Loucy (cell line): ENCODE measurements at regions not wholly inside any gene's neighbourhood (a gene's known extent, or its start where the extent isn't known, plus 50 kb on each side); places are given as distances from the start of the nearest gene placed in this dataset.

Experiments
- H2AFZ ChIP-seq: fragments of 200-600 bp; sonication (generic); 2 replicates; pipeline ENCODE4 v1.6.0; 2016; ENCODE audit warnings: antibody characterized with exemption, mild to moderate bottlenecking, low read length, moderate library complexity
- H3F3A ChIP-seq: fragments of 200-600 bp; 2 replicates; pipeline ENCODE4 v1.6.0; 2016; ENCODE audit warnings: antibody characterized with exemption, low read depth, mild to moderate bottlenecking
- H3K27me3 ChIP-seq: fragments of 200-600 bp; sonication (generic); 2 replicates; pipeline ENCODE4 v1.6.1; 2014; ENCODE audit warnings: low read length, mild to moderate bottlenecking; ENCODE audit not compliant: insufficient read depth, poor library complexity, severe bottlenecking
- H3K36me3 ChIP-seq: fragments of 200-600 bp; sonication (generic); 2 replicates; pipeline ENCODE4 v1.6.1; 2016; ENCODE audit warnings: low read length; ENCODE audit not compliant: insufficient read depth
- H3K4me1 ChIP-seq: fragments of 200-600 bp; sonication (generic); 2 replicates; pipeline ENCODE4 v1.5.1; 2014; ENCODE audit warnings: low read length, mild to moderate bottlenecking; ENCODE audit not compliant: insufficient read depth, poor library complexity, severe bottlenecking
- H3K4me2 ChIP-seq: fragments of 200-600 bp; sonication (generic); 2 replicates; pipeline ENCODE4 v1.6.0; 2014; ENCODE audit warnings: antibody characterized with exemption, low read length, low read depth, mild to moderate bottlenecking; ENCODE audit not compliant: poor library complexity, severe bottlenecking
- H3K4me3 ChIP-seq: fragments of 200-600 bp; sonication (generic); 2 replicates; pipeline ENCODE4 v1.5.1; 2014; ENCODE audit warnings: low read length, mild to moderate bottlenecking, mixed read lengths; ENCODE audit not compliant: poor library complexity, severe bottlenecking
- H3K79me2 ChIP-seq: fragments of 200-600 bp; sonication (generic); 2 replicates; pipeline ENCODE4 v1.6.1; 2014; ENCODE audit warnings: low read length; ENCODE audit not compliant: insufficient read depth
- H3K9ac ChIP-seq: fragments of 200-600 bp; sonication (generic); 2 replicates; pipeline ENCODE4 v1.6.0; 2014; ENCODE audit warnings: mild to moderate bottlenecking, low read depth, low read length, moderate library complexity; ENCODE audit not compliant: poor library complexity, severe bottlenecking
- H3K9me2 ChIP-seq: fragments of 200-600 bp; sonication (generic); replicated peaks from 2 replicates; pipeline ENCODE4 v1.6.1; 2016; ENCODE audit warnings: low read depth, low read length, mixed read lengths
- H3K9me3 ChIP-seq: fragments of 200-600 bp; sonication (generic); 2 replicates; pipeline ENCODE4 v1.6.1; 2014; ENCODE audit warnings: mild to moderate bottlenecking, antibody characterized with exemption, low read length, low read depth; ENCODE audit not compliant: insufficient read depth
- H4K20me1 ChIP-seq: fragments of 200-600 bp; sonication (generic); 2 replicates; pipeline ENCODE4 v1.6.0; 2014; ENCODE audit warnings: antibody characterized with exemption, low read length, mild to moderate bottlenecking; ENCODE audit not compliant: insufficient read depth, poor library complexity, severe bottlenecking
- EZH2phosphoT487 ChIP-seq: fragments of 200-600 bp; IDR thresholded peaks from 2 replicates; pipeline ENCODE4 v1.6.1; 2018; ENCODE audit warnings: antibody characterized with exemption, mild to moderate bottlenecking, moderate library complexity, borderline replicate concordance
- TF ChIP-seq, protein P1 (sequence below): fragments of 200-600 bp; sonication (generic); conservative IDR thresholded peaks from 2 replicates; pipeline ENCODE4 v1.5.1; 2014; ENCODE audit warnings: mild to moderate bottlenecking, antibody characterized with exemption, low read length

GRCh38 chr2:136327162-136327852 lies 209.4 kb upstream of the CXCR4 start:
- H3K27me3 ChIP-seq = no peaks in the 10 kb centered on the region
- H3K9me2 ChIP-seq = no peaks in the 10 kb centered on the region
- no peak overlapping the region for H3K4me2 ChIP-seq
- H2AFZ ChIP-seq = no peak overlapping the region
- no peaks in the 10 kb centered on the region for H3K36me3 ChIP-seq
- no peak overlapping the region for H3K4me3 ChIP-seq
- H3F3A ChIP-seq = no peaks in the 10 kb centered on the region
- H3K4me1 ChIP-seq = peaks cover 28% of the 10 kb centered on the region
- H3K9ac ChIP-seq = no peak overlapping the region
- no peaks in the 10 kb centered on the region for H3K79me2 ChIP-seq
- H3K9me3 ChIP-seq = no peaks in the 10 kb centered on the region
- no peak for TF ChIP-seq EZH2phosphoT487
- TF ChIP-seq, protein P1, sequence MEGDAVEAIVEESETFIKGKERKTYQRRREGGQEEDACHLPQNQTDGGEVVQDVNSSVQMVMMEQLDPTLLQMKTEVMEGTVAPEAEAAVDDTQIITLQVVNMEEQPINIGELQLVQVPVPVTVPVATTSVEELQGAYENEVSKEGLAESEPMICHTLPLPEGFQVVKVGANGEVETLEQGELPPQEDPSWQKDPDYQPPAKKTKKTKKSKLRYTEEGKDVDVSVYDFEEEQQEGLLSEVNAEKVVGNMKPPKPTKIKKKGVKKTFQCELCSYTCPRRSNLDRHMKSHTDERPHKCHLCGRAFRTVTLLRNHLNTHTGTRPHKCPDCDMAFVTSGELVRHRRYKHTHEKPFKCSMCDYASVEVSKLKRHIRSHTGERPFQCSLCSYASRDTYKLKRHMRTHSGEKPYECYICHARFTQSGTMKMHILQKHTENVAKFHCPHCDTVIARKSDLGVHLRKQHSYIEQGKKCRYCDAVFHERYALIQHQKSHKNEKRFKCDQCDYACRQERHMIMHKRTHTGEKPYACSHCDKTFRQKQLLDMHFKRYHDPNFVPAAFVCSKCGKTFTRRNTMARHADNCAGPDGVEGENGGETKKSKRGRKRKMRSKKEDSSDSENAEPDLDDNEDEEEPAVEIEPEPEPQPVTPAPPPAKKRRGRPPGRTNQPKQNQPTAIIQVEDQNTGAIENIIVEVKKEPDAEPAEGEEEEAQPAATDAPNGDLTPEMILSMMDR = no peak
- H4K20me1 ChIP-seq = no peaks in the 10 kb centered on the region

DNA sequence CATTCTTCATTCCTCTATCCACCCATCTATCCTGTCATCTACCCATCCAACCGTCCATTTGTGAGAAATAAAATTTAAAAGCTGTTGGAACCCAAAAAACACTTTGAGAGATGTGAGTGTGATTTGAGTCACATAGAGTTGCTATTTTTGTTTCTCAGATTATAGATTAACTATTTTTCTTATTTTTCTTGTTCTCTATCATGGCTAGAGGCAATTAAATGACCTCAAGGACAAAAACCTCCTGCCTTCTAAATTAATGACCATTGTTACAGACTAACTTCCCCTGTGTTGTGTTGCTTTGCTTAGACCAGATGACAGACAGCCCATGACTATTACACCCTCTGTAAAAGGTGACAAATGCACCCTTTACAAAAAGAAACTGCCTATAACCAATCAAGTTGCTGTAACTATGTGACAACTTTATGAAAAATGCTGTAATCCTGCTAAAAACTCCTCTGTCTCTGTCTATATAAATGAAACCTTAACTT lies 207.9 kb upstream of the CXCR4 start:
- Histone ChIP-seq H3K4me3 (no peak overlapping the region), H3K79me2 (no peaks in the 10 kb centered on the region), H3K36me3 (no peaks in the 10 kb centered on the region), H4K20me1 (no peaks in the 10 kb centered on the region), H3F3A (no peaks in the 10 kb centered on the region), H3K9me2 (no peaks in the 10 kb centered on the region), H3K9me3 (no peaks in the 10 kb centered on the region), H3K4me1 (peaks cover 34% of the 10 kb centered on the region), H3K9ac (no peak overlapping the region), H3K4me2 (no peak overlapping the region), H3K27me3 (no peaks in the 10 kb centered on the region), H2AFZ (no peak overlapping the region)
- TF ChIP-seq EZH2phosphoT487 = no peak
- TF ChIP-seq, protein P1 = no peak

DNA sequence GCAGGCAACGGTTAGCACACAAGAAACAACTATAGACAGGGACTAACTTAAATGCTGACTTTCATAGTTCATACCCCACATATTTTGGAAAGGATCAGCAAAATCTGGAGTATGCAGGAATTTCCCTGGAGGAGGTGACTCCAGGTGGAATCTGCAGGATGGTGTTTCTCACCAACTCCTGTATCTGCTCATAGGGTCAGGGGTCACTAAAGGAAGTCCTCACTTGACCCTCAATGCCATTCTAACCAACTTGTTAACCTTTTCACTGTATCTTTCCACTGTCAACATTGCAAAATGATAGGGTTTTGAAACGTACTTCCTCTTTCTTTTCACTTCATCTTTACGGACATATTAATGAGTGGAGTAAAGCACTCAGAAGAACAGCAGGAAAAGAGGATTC lies 207.0 kb upstream of the CXCR4 start:
- Histone ChIP-seq H3K4me2 (no peak overlapping the region), H3K36me3 (no peaks in the 10 kb centered on the region), H2AFZ (no peak overlapping the region), H3K4me3 (no peak overlapping the region), H3K27me3 (no peaks in the 10 kb centered on the region), H3K9ac (no peak overlapping the region), H3K79me2 (no peaks in the 10 kb centered on the region), H3K4me1 (peaks cover 39% of the 10 kb centered on the region), H4K20me1 (no peaks in the 10 kb centered on the region), H3F3A (no peaks in the 10 kb centered on the region), H3K9me3 (no peaks in the 10 kb centered on the region), H3K9me2 (no peaks in the 10 kb centered on the region)
- TF ChIP-seq, protein P1 = no peak
- no peak for TF ChIP-seq EZH2phosphoT487
